Duodenal mucosa (tissue), 2 donors: ENCODE measurements at regions not wholly inside any gene's neighbourhood (a gene's known extent, or its start where the extent isn't known, plus 50 kb on each side); places are given as distances from the start of the nearest gene placed in this dataset.
A peak's percentile ranks its signal among the peaks of the same experiment; 100 is the strongest.

ENCODE experiments used
- H3K27ac ChIP-seq: one replicate; pipeline ENCODE4 v1.7.0; 2013; ENCODE audit warnings: low read depth, low read length
- H3K27me3 ChIP-seq, 2 donors: one replicate each; pipeline ENCODE4 v1.7.0; 2013; ENCODE audit warnings: low read length in 2 of 2, control low read depth in 1 of 2; ENCODE audit not compliant: insufficient read depth in 2 of 2, control insufficient read depth in 1 of 2
- H3K36me3 ChIP-seq, 2 donors: one replicate each; pipeline ENCODE4 v1.7.0; 2013; ENCODE audit warnings: low read length in 2 of 2, control low read depth in 1 of 2; ENCODE audit not compliant: insufficient read depth in 2 of 2, control insufficient read depth in 1 of 2
- H3K4me1 ChIP-seq, 2 donors: one replicate each; pipeline ENCODE4 v1.7.0; 2013; ENCODE audit warnings: low read length in 2 of 2, control low read depth in 1 of 2; ENCODE audit not compliant: insufficient read depth in 2 of 2, control insufficient read depth in 1 of 2
- H3K4me3 ChIP-seq, 2 donors: one replicate each; pipeline ENCODE4 v1.7.0; 2013; ENCODE audit warnings: low read length in 2 of 2, low read depth in 1 of 2
- H3K9ac ChIP-seq, 2 donors: one replicate each; pipeline ENCODE4 v1.7.0; 2013; ENCODE audit warnings: low read length in 2 of 2, low read depth in 1 of 2
- H3K9me3 ChIP-seq, 2 donors: one replicate each; pipeline ENCODE4 v1.7.0; 2013; ENCODE audit warnings: low read length in 2 of 2, control low read depth in 1 of 2; ENCODE audit not compliant: control insufficient read depth in 1 of 2

DNA sequence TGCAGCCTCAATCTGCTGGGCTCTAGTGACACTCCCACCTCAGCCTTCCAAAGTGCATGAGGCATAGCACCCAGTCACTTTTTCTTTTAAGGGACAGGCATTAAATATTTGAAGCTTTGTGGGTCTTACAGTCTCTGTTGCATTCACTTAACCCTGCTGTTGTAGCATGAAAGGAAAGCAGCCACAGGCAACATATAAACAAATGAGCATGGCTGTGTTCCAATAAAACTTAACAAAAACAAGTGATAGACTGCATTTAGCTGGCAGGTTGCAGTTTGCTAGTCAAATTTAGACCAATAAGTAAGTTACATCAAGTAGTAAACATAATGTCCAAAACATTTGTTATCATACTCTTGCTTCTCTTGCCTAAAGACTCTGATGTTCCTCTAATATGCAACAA is 297.3 kb upstream of the MMADHC start:
- Histone ChIP-seq H3K36me3 (no peaks in the 10 kb centered on the region), H3K9ac (no peak overlapping the region), H3K27ac (no peak overlapping the region), H3K9me3 (no peaks in the 10 kb centered on the region), H3K4me3 (no peak overlapping the region), H3K4me1 (no peaks in the 10 kb centered on the region), H3K27me3 (no peaks in the 10 kb centered on the region)

DNA sequence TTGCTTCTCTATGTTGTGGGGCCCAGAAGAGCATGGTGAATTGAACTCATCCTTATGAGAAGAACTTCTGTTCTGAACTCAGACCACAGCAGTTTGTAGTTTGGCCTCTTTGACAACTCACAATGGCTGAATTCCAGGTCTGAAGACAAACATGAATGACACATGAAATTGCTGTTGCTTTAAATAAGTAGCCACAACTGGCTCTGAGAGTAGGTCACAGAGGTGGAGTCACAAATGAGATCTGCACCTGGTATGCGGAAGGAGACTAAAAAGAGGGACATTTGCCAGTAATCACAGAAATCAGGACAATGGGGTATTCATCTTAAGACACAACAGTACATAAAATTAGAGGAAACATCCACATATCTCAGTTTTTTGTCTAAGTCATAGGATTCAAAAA is 290.3 kb upstream of the MMADHC start:
- H3K36me3 ChIP-seq: no peaks in the 10 kb centered on the region
- no peak overlapping the region for H3K9ac ChIP-seq
- H3K4me1 ChIP-seq: no peaks in the 10 kb centered on the region
- no peak overlapping the region for H3K27ac ChIP-seq
- H3K9me3 ChIP-seq: no peaks in the 10 kb centered on the region
- H3K27me3 ChIP-seq: no peaks in the 10 kb centered on the region
- H3K4me3 ChIP-seq: no peak overlapping the region

DNA sequence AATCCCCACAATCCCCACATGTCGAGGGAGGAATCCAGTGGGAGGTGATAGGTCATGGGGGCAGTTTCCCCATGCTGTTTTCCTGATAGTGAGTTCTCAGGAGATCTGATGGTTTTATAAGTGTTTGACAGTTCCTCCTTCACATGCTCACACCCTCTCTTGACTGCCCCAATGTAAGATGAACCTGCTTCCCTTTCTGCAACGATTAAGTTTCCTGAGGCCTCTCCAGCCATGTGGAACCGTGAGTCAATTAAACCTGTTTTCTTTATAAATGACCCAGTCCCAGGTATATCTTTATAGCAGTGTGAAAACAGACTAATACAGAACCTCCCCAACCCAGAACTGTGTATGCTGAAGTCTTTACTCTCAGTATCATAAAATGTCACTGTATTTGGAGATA is 289.5 kb upstream of the MMADHC start:
- H3K4me1 ChIP-seq: no peaks in the 10 kb centered on the region
- H3K9ac ChIP-seq: no peak overlapping the region
- no peaks in the 10 kb centered on the region for H3K36me3 ChIP-seq
- H3K9me3 ChIP-seq: no peaks in the 10 kb centered on the region
- no peaks in the 10 kb centered on the region for H3K27me3 ChIP-seq
- H3K27ac ChIP-seq: no peak overlapping the region
- H3K4me3 ChIP-seq: no peak overlapping the region

GRCh38 chr2:149873936-149874335 is 286.4 kb upstream of the MMADHC start:
- H3K9ac ChIP-seq: no peak overlapping the region
- H3K27me3 ChIP-seq: no peaks in the 10 kb centered on the region
- H3K4me1 ChIP-seq: no peaks in the 10 kb centered on the region
- H3K27ac ChIP-seq: no peak overlapping the region
- no peak overlapping the region for H3K4me3 ChIP-seq
- H3K9me3 ChIP-seq: peaks cover 0 to 7% of the 10 kb centered on the region in 2 donors
- H3K36me3 ChIP-seq: no peaks in the 10 kb centered on the region

- H3K4me1 ChIP-seq: no peaks in the 10 kb centered on the region
- no peak overlapping the region for H3K9ac ChIP-seq
- H3K36me3 ChIP-seq: no peaks in the 10 kb centered on the region
- H3K27me3 ChIP-seq: no peaks in the 10 kb centered on the region
- H3K4me3 ChIP-seq: no peak overlapping the region
- peaks cover 0 to 8% of the 10 kb centered on the region in 2 donors for H3K9me3 ChIP-seq
- no peak overlapping the region for H3K27ac ChIP-seq
Observed at GRCh38 chr2:149872638-149873150, 285.1 kb upstream of the MMADHC start.

GRCh38 chr2:149872041-149872440 is 284.5 kb upstream of the MMADHC start:
- no peaks in the 10 kb centered on the region for H3K27me3 ChIP-seq
- H3K4me3 ChIP-seq: no peak overlapping the region
- H3K9ac ChIP-seq: no peak overlapping the region
- no peak overlapping the region for H3K27ac ChIP-seq
- H3K9me3 ChIP-seq: peaks cover 0 to 8% of the 10 kb centered on the region in 2 donors
- H3K4me1 ChIP-seq: no peaks in the 10 kb centered on the region
- no peaks in the 10 kb centered on the region for H3K36me3 ChIP-seq

DNA sequence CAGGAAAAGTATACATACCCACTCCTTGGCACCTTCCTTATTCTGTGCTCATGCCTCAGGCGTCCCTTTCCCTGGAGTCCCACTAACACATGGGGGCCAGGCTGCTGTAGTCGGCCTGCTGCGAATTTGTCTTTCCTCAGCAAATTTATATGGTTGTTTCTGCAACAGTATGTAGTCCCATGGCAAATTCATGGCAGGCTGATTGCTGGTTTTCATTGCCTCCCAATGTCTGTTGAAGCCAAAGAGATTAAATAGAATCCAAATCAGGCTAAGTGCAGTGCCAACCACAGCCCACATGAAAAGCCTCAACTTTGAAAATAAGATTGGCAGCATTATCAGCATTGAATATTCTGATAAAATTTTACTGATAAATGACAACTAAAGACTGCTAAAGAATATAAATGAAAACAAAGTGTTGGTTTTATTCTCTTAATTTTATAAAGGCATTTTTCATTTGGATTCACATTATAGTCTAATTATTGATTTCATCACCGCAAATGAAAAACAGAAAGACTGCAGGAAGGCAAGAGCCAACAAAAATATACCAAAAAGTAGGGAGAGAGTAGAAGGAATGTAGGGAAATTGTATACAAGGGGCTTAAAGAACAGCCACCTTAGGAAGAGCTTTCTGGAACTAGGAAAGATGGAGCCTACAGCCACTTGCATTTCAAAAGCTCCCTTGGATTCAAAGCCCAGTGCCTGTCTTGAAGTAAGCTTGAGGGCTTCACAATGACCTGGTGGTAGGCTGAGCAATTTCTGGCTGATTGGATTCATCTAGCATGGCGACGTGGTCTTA is 283.7 kb upstream of the MMADHC start:
- Histone ChIP-seq H3K36me3 (no peaks in the 10 kb centered on the region), H3K27me3 (no peaks in the 10 kb centered on the region), H3K27ac (no peak overlapping the region), H3K9me3 (peaks cover 0 to 8% of the 10 kb centered on the region in 2 donors), H3K4me1 (no peaks in the 10 kb centered on the region), H3K9ac (no peak overlapping the region), H3K4me3 (no peak overlapping the region)

DNA sequence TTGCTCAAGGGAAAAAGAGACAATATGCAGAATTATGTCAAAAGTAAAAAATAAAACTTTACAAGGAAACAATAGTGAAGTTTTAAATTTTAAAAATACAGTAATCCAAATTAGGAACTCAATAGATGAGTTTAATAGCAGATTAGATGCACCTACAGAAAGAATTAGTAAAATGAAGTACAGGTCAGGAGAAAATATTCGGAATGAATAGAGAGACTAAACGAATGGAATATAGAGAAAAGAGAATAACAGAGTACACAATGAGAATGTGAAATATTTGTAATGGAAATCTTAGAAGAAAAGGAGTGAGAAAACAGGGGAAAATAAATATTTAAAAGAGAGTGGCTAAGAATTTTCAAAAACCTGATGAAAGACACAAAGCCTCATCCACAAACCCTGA is 275.7 kb upstream of the MMADHC start:
- H3K27me3 ChIP-seq: no peaks in the 10 kb centered on the region
- no peak overlapping the region for H3K27ac ChIP-seq
- no peak overlapping the region for H3K4me3 ChIP-seq
- no peaks in the 10 kb centered on the region for H3K36me3 ChIP-seq
- H3K9me3 ChIP-seq: no peaks in the 10 kb centered on the region
- no peak overlapping the region for H3K9ac ChIP-seq
- no peaks in the 10 kb centered on the region for H3K4me1 ChIP-seq

- no peaks in the 10 kb centered on the region for H3K9me3 ChIP-seq
- no peak overlapping the region for H3K4me3 ChIP-seq
- H3K27ac ChIP-seq: no peak overlapping the region
- no peaks in the 10 kb centered on the region for H3K27me3 ChIP-seq
- no peak overlapping the region for H3K9ac ChIP-seq
- H3K4me1 ChIP-seq: no peaks in the 10 kb centered on the region
- H3K36me3 ChIP-seq: no peaks in the 10 kb centered on the region
Observed at GRCh38 chr2:149861034-149861433, 273.5 kb upstream of the MMADHC start.

GRCh38 chr2:149860276-149860921 is 272.8 kb upstream of the MMADHC start:
- Histone ChIP-seq H3K4me1 (no peaks in the 10 kb centered on the region), H3K9ac (no peak overlapping the region), H3K27ac (peak overlapping the region; percentile 1), H3K36me3 (no peaks in the 10 kb centered on the region), H3K27me3 (no peaks in the 10 kb centered on the region), H3K4me3 (no peak overlapping the region), H3K9me3 (no peaks in the 10 kb centered on the region)
